NCI-H524 treated with DMSO at 0.1 percent for 48 hours (cell line): ENCODE measurements at regions not wholly inside any gene's neighbourhood (a gene's known extent, or its start where the extent isn't known, plus 50 kb on each side); places are given as distances from the start of the nearest gene placed in this dataset.

Source experiments
- DNase-seq: peaks from one replicate; lab custom pipeline; 2025; lab: John Stamatoyannopoulos, UW

DNA sequence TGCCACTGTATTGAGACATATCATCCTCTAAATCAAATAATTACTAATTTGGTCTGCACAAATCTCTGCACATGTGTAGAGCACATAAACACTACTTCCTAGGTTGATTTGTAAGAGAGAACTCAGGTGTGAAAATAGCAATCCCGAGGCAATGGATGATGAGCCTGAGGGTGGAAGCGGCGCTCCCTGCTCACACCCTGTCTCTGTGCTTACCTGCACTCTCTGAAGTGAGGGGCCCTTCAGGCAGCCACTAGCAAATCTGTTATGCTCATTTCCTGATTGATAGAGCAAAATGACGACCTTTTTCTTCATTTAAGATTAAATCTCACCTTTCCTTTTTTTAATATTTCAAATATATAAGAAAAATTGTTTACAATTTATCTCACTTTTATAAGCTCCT is 1995.7 kb upstream of the AGA start:
- no peak for DNase-seq

DNA sequence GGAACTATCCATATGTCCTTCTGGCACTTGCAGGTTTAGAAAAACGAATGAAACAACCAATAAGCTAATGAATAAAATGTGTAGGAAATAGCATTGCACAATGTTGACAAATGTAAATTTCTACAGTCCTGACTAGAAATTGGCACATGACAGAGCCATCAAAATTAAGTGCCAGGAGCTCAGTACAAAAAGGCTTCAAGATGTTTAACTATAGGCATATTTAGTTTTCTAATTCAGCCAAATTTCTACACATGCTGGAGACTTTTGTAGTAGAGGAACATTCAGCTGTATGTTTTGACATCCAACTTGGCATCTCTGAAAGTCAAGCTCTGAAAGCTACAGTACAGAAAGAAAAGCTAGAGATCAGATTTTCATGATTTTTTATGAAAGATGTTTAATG is 1999.4 kb upstream of the AGA start:
- DNase-seq = no peak

DNA sequence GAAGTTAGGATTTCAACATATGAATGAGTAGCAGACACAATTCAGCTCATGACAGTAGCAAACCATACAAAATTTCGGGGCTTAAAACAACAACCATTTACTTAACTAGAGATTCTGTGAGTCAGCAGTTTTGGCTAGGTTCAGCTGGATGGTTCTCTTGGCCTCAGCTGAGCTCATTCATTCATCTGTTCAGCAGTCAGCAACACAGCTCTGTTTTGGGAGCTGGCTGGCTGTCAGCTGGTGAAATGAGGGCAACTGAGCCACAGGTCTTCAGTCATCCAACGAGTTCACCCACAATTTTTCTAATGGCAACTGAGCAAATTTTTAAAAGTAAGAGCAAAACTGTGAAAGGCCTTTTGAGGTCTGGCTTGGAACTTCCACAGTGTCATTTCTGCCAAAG is 2005.1 kb upstream of the AGA start:
- DNase-seq = no peak

DNA sequence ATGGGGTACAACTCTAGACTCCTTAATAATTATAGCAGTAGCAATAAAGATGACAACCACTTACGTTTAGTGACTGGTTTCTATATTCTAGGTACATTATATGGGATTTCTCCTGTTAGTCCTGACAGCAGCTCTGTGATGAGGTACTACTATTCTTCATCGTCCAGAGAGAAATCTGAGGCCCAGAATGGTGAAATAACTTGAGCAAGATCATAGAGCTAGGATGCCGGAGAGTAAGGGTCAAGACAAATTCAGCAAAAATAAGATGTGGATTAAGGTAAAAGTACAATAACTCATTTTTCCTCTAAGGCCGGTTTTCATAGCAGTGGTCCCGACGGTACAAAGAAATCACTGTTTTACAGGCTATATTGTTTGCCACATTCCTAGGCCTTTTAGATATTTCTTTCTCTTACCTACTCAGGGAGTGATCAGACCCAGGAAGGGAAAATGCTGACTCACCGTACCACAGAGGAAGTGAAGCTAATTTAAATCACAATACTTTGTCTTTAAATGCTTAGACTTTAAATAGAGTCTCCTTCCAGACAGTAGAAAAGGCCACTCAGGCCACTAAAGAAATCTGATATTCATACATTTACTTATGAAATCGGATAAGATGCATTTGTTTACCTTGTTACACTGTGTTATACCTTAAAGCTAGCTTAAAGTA is 2023.0 kb upstream of the AGA start:
- no peak for DNase-seq

DNA sequence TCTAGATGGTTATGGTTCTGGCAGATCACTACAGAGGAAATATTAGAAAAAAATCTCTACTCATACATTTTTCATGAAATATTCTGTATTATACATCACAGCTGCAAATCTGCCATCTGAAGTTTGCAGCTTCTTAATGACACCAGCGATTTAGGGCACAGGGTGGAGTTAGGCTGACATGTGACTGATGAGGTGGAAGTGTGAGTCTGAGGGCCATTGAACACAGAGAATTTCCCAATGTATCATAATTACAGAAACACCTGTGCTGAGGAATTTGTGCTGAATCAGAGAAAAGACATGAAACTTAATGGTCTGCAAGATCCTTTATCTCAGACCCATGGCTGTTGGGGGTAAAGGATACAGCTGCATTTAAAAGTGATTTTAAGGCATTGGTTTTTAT is 2025.6 kb upstream of the AGA start:
- DNase-seq = no peak

DNA sequence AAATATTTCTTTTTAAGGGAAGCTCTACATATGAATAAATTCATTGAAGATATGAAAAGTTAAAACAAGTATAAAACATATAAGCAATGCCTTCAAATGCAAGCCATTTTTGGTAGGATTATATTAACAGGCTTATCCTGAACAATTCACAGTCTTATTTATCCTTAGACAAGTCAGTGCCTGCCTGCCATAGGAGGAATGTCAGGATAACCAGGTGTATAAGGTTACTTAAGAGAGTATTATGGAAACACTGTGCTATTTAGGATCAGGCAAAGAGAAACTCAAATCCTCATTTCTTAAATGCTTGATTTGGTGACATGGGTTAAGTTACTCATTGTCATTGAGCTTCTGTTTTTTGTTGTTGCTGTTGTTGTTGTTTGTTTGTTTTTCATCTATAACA is 2029.9 kb upstream of the AGA start:
- DNase-seq = no peak

DNA sequence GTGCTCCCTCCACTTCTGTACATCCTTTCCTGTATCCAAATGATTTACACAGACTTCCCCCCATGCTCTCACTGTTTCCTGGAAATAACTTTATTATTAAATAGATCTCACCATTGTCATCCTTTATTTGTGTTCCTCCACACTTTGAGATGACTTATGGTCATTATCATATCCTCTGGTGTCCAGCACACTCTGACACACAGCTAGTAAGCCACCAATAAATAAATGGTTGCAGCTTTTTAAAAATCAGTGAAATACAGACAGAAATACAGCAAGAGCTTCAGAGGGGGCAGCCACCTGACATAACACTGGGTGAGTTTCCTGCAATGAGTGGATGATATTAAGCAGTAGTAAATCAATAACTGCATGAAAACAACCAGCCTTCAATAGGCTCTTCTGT is 2036.4 kb upstream of the AGA start:
- DNase-seq = no peak

DNA sequence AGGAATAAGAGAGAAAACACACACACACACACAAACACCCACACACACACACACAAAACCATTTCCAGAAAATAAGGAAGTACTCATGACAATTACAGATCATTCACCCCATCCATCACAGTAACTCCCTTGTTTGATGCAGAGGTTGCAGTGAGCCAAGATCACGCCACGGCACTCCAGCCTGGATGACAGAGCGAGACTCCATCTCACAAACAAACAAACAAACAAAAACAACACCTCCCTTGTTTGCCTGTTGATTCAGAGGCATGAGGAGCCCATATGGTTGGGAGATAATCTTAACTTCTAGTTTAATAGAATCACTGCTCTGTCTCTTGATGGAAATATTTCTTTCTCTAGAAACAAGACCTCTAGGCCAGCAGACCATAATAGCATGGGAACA is 2043.5 kb upstream of the AGA start:
- no peak for DNase-seq

DNA sequence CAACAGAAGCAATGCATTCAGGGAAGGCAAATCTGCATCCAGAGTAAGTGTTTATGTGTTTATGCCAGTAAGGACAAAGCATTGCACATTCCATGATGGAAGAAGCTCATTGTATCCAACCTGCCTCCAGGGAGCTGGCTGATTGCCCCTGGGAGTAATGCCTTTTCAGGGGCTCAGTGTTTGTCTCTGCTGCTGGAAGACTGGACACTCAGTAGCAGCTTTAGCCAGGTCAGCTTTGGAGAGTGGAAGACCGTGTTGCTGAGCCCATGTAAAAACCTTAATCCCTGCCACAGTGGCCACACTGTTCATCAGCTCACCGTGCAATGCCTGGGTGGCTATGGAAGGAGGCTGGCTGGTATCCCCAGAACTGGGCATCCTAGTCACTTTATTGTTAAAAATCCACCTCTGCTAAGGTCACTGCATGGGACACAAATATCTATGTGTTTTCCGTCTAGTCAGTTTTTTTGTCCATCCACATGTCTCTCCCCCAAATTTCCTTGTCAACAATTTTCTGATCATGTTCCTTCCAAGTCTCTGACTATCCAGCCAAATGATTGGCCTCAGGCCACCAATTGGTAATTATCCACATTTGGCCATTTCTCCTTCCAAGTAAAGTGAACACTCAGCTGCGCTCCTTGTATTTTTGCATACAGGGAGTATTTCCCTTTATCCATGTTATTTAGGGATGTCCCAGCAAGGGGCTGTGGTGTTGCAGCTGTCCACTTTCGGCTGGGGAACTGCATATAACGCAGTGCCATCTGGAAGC is 2044.5 kb upstream of the AGA start:
- DNase-seq = no peak

DNA sequence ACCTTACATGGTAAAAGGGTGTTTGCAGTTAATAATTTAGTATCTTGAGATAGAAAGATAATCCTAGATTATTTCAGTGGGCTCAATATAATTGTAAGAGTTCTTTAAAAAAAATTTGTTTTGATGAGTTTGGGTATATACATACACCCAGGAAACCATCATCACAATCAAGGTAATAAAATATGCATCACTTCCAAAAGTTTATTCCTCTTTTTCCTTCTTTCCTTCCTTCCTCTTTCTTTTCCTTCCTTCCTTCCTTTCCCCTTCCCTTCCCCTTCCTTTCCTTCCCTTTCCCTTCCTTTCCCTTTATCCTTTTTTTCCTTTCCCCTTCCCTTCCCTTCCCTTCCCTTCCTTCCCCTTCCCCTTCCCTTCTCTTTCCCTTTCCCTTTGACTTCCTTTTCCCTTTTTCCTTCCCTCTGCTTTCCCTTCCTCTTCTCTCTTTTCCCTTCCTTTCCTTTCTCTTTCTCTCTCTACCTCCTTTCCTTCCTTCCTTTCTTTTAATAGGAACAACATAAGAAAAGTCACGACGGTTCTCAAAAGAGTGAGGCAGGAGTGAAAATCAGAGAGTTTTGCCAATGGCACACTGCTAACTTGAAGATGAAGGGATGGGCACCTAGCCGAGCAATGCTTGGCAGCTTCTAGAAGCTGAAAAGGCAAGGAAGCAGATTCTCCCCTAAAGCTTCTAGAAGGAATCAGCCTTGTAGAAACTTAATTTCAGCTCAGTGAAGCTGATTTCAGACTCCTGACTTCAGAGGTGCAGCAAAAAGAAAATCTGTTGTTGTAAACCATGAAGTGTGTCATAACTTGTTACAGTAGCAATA is 2050.2 kb upstream of the AGA start:
- DNase-seq = no peak

DNA sequence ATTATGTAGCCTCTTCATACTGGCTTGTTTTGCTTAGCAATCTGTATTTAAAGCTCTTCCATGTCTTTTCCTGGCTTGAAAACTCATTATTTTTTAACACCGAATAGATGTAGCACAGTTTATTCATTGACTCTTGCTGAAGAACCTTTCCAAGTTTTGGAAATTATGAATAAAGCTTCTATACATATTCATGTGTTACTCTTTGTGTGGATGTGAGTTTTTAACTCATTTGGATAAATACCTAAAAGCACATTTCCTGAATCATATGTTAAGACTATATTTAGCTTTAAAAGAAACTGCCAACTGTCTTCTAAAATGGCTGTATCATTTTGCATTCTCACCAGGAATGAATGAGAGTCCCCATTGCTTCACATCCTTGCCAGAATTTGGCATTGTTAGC is 2061.7 kb upstream of the AGA start:
- no peak for DNase-seq

DNA sequence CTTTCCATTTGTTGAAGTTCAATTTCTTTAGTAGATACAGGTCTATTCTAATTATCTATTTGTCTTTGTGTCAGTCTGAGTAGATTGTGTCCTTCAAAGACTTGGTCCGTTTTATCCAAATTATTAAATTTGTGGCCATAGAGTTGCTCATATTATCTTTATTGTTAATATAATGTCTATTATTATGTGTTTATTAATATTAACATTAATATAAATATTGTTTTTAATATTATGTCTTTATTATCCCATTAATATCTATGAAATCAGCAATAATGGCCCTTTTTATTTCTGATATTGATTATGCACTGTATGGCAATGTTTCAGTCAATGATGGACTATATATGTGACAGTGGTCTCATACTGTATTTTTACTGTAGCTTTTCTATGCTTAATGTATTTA is 2067.3 kb upstream of the AGA start:
- no peak for DNase-seq

DNA sequence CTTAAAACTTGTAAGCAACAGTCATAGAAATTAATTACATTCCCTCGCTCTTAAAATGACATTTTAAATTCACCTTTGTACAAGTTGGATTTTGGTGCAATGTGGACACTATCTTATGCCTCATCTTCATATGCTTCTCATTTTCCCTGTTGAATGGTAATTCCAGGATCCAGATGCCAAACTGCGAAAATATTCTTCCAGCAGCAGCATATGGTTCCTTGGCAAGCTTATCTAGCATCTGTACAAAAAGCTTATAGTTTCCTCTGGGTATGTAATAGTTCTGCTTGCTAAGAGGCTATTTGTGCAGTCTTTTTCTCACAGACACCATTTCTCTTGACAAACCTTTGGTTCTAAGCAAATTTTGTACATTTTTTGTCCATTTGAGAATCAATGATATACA is 2079.7 kb upstream of the AGA start:
- DNase-seq = no peak

DNA sequence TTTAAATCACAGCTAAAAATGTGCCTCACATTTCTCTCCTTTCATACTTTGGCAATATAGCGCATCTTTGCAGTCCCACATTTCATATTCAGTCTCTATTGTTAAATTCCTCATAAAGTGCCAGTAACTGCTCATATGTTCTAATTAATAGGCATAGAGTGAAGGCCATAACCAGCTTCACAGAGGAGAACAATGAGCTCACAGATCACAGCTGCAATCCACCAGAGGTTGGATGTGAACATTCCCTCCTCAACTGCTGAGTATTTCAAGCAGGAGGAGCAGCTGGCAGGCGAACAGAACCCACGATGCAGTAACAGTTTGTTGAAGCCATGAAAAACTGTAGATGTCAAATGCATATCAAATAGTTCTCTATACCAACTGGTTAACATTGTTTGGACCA is 2088.7 kb upstream of the AGA start:
- DNase-seq = no peak

DNA sequence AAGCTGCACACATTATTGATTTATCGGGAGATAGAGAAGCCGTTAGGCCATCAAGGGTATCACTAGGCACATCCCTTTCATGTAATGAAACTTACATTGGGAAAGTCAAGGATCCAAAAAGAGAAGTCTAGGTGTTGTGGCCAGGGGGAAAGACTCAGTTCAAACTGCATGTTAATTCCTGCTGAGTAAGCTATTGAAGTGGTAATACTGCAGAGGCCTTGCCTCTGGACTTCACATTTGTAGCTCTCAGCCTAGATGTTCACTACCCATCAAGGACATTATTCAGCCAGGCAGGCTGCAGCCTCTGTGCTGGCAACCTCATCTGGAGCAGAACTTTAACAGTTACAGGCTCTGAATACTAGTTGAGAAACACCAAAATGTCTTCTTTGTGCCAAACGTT is 2094.5 kb upstream of the AGA start:
- no peak for DNase-seq

DNA sequence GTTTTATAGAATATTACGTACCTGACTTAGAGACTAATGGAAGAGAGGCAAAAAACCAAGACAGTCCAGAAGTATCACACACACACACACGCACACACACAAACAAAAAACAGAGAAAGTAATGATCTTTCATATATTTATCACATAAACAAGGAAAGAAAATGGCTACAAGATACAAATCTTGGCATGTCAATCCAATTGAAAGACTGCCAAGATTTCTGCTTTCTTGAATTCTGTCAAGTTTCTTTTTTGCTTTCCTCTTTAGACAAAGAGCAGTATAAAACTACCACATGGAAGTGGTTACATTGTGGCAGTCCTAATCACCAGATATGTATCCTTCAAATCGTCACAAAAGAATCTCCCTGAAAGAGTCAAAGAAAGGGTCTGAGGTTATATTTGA is 2097.4 kb upstream of the AGA start:
- no peak for DNase-seq

DNA sequence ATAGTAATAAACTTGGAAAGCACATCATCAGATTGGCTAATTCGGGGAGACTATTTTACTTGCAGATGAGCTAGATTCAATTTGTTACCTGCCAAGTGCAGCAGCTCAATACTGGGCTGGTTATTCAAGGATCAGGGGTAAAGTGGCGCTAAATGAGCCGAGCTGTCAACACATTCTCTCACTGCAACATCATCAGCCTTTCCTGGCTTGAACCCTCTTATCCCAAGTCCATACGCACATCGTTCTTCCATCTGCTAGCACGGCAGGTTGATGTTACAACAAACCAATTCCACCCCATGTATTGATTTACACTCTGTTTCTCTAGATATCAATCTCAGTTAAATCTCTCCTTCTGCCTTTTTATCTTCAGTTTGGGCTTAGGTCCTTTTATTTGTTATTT is 2101.5 kb upstream of the AGA start:
- DNase-seq = no peak

DNA sequence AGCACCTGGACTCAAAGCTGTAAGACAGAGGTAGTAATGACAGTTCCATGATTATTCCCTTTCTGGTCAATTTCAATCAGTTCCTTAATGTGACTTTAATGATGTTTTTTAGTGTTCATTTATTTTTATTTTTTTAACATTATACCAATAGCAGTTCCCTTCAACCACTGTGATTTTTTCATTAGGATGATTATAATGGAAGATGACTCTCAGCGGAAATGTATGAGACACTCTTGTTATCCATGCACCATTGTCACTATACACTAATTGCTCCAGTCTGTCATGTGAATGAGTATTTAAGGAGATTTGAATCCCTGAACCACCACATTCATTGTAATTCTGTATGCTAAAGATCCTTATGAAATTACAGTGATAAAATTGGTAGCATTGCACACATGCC is 2102.3 kb upstream of the AGA start:
- DNase-seq = no peak

DNA sequence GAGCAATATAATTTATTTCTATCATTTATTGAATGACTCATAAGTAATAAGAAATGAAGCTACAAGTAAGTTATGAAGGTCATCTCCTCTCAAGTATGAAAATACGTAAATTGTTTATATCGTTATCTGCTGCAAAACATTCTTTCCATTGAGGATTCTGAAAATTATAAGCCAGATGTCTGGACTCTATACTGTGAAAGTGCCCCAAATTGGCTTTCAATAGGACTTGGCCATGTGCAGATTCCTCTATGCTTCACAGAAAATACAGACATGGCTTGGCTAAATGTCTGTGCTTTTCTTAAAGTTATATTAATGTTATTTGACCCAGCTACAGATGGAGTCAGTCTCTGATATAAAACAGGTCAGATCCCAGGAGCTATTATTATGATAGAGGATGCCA is 2109.9 kb upstream of the AGA start:
- no peak for DNase-seq

DNA sequence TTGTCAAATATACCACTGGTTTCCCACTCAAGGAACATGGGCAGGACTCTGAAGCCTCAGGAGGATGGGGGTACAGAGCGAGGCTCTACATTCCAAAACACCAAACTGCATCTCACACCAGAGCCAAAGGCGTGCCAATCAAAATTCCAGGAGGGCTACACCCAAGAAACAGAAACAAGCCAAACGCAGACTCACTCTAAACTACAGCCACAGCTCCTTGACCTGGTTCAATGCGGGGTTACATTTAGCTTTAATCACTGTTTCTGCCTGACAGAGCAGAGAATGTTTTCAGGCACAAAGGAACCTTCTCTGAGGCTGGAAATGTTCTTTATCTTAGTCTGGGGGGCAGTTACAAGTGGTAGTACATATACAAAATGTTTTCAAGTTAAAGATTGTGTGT is 2121.5 kb upstream of the AGA start:
- no peak for DNase-seq

DNA sequence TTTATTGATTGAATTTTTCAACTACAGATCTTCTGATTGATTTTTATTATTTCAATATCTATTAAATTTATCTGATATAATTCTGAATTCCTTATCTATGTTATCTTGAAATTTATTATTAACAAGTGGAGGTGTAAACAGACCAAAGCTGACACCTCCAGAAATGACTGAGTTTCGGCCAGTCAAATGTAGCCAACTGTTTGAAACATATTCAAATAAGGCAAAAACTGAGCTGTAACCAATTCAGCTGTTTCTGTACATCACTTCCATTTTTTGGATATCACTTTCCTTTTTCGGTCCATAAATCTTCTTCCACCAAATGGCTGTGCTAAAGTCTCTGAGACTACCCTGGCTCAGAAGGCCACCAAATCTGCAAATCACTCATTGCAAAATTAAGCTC is 2127.3 kb upstream of the AGA start:
- DNase-seq = no peak

DNA sequence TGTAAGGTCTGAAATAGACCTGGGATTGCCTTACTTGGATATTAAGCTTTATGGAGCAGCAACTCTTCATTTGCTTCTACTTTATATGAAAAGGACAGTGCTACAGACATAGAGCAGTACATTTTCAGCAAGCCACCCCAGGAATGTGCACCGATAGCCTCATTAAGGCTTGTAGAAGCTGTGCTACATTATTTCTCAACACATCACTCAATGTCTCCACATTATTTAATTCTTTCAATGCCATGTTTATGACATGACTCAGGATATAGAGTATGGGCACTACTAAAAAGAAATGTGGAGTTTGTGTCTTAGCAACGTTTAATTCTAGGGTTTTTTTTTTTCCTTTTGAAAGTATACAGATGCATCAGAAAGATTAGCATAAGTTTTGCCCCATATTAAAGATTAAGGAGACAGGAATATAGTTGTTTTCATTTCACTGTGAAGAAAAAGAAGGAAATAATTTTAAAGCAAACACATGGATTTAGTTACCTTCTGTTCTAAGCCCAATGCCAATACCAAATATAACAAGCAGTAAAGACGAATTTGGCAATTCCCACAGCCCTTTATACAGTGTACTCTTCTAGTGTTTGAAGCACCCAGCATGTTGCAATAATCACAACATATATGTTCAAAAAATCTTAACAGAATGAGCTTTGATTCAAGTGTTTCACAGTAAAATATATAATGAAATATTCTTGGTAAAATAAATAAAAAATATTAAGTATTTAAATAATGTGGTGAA is 2140.1 kb upstream of the AGA start:
- DNase-seq = no peak

DNA sequence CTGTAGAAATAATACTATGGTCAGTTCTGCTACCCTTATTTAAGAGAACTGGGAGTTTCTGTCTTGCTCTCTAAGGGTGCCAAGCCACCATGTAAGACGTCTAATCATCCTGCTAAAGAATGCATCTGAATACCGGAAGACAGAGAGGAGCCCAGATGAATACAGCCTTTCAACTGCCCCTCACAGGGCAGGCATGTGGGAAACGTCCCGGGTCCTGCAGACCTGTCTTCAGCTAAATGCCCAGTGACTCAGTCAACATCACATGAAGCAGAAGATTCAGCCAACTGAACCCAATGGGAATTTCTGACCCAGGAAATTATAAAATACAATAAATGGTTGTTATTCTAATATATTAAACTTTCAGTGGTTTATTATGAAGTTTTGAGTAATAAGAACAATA is 2141.0 kb upstream of the AGA start:
- no peak for DNase-seq
